GM18868 (cell line): ENCODE measurements at regions not wholly inside any gene's neighbourhood (a gene's known extent, or its start where the extent isn't known, plus 50 kb on each side); places are given as distances from the start of the nearest gene placed in this dataset.

Experiments
- ATAC-seq: cut with Tn5 transposase; IDR thresholded peaks from one replicate; pipeline ENCODE4 v1.9.1; 2021; ENCODE audit warnings: mild to moderate bottlenecking, moderate library complexity; ENCODE audit not compliant: unreplicated experiment

- no peak for ATAC-seq
These were observed 503.4 kb downstream of the PLXNA4 start for GRCh38 chr7:132072873-132073272.

DNA sequence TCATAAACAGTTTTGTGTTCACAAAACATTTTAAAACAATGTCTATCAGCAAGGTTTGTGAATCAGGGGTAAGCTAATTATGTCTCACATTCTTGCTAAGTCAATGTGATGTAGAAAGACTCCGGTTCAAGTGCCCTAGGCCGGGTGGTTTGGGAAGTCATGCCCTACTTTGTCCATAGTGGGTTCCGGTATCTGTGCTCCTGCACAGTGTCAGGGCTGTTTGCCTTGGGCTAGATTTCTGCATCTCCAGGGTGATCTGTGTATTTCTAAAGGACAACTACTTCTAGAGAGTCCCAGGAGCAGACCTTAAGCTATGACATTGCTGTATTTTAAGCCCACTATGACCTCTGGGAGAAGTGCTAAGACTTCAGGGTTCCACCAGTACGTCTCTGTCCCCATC lies 504.1 kb downstream of the PLXNA4 start:
- ATAC-seq, result no peak

DNA sequence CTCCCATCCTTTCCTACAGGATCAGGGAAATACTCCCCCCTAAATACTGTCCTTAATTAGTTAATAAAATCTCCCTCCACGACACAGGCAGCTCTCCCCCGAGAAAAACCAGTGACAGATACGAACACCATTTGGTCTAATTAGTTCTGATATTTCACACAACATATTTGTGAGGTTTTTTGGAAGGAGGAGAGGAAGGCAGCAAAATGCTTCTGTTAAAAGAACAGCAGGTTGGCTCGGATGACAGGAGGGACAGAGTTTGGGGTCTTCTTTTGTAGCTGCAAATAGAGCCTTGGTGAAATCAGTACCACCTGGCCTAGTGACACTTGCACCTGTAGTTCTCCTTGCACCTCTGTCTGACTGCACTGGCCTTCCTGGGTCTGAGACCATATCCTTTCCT lies 507.0 kb downstream of the PLXNA4 start:
- ATAC-seq, result no peak

- no peak for ATAC-seq
These were observed 509.5 kb downstream of the PLXNA4 start for GRCh38 chr7:132066761-132067171.

GRCh38 chr7:132065989-132066603 lies 509.7 kb upstream of the PODXL start:
- no peak for ATAC-seq

- ATAC-seq, result no peak
These were observed 509.0 kb upstream of the PODXL start for GRCh38 chr7:132065193-132065988.

DNA sequence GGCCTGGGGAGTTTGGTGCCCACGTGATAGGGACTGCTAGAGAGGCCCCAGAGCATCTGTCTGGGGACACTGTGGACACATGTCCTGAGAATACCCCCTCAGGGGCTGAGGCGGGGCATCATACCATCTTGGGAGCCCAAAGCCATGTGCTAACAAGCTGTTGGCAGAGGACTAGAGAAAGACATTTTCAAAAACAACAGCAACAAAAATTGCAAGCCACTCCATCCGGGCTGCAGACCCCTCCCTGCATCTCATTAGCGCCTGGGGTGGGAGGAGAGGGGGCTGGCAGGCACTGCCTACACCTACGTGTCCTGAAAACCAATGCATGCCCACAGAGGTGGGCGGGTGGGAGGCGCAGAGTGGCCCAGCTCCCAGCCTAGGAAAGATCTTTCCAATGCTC lies 507.4 kb upstream of the PODXL start:
- no peak for ATAC-seq

- ATAC-seq, result no peak
These were observed 505.5 kb upstream of the PODXL start for GRCh38 chr7:132061937-132062336.

DNA sequence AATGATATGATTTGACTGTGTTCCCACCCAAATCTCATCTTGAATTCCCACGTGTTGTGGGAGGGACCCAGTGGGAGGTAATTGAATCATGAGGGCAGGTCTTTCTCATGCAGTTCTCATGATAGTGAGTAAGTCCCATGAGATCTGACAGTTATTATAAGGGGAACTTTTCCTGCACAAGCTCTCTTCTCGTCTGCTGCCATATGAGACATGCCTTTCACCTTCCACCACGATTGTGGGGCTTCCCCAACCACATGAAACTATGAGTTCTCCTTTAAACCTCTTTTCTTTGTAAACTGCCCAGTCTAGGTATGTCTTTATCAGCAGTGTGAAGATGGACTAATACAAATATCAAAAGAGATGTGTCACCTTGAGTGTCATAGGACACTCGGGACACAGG lies 502.7 kb upstream of the PODXL start:
- ATAC-seq, result peak; percentile 91

- ATAC-seq, result no peak
These were observed 499.1 kb upstream of the PODXL start for GRCh38 chr7:132055336-132056120.

DNA sequence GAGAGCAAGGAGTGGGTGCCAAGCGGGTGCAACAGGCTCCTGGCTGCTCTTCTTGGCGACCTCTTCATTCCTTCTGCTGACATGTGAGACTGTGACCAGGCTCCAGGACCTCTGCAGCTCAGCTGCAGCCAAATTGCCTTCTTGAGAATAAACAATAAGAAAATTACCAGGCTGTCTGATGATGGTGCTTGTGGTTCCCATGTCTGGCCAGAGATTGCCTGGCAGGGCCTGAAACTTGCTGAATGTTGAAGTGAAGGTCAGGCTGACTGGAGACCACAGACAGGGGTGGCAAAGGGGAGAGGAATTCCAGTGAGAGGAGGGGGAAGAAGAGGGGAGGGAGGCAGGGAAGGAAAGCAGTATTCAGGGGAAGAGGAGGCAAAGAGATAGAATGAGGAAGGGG lies 497.4 kb upstream of the PODXL start:
- no peak for ATAC-seq

DNA sequence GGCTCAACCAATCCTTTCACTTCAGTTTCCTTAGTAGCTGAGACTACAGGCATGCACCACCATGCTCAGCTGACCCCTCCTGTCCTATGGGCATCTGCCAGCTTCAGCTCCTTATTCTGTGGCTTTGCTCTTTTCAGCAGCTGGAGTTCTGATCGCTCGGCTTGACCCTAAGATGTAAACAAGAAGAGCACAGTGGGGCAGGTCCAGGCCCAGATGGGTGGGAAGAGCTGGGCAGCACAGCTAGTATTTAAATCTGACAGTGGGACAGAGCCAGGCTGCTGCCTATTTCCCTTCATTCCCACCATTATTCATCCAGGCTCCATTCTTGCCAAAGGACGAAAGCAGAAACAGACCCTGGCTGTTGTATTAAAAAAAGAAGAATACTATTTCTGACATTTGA lies 494.9 kb upstream of the PODXL start:
- no peak for ATAC-seq

DNA sequence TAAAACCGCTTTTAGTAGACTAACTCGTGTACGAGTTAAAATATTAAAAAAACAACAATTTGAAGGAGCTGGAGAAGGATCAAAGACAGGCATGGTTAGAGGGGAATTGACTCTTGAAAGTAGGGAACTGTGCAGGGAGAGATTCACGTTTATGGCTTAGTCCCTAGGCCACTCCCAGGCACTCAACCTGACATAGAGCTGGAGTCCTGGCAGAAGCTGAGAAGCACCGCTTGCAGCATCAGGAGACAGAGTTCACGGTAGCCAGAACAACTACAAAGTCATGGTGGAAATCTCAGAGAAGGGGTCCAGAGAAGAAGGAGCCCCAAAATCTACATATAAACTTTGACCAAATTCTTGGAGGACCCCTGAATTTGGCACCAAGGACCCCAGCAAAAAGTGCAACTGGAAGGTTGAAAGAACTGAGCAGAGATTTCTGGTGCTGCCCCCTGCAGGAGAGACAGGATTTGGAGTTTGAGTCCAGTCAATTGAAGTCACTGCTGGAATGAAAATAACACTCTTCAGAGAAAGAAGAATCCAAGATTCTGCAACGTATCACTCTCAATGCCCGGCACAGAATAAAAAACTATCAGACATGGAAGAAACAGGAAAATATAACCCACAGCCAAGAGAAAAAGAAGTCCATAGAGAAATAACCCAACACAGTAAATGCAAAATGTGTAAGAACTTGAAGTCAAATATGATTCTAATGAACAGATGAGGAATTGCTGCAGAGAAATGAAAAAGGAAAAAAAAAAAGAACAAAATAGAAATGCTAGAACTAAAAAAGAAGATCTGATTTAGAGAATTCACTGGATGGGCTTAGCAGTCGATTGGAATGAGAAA lies 493.3 kb upstream of the PODXL start:
- no peak for ATAC-seq

DNA sequence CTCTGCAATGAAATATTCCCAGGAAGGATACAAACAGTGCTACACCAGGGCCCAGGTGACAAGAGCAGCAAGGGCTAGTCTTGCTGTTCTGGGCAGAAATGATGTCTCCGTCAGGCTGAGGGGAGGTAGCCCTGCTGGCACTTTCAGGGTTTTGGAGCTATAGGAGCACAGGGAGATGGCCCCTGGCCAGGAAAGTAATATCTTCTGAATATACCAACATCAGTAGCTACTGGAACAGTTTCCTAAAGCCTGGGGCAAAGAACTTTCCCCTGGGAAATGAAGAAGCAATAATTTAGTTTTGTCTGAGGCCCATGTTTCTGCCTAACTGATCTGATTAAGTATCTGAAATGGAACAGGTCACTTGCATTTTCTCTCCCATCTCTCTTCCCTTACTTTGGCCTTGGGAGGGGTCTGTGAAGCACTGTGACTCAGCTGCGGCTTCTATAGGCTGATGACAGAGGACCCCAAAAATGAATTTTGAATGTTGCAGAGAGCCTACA lies 489.1 kb upstream of the PODXL start:
- no peak for ATAC-seq

- ATAC-seq, result no peak
These were observed 488.6 kb upstream of the PODXL start for GRCh38 chr7:132045002-132045401.

DNA sequence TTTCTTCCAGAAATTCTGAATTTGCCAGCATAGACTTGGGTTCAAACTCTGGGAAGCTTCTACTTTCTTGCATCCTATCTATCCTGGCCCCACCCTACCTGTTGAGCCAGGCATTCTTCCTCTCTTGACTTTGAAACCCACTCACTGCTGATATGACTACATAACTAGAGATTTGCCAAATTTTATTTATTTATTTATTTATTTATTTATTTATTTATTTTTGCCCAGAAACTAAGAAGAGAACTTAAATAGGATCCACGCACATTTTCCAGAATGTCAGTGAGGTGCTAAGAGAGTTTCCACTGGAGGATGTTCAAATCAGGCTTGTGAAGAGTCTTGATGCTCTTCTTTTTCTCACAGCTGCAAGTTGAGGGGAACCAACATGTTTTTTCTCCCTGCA lies 487.8 kb upstream of the PODXL start:
- no peak for ATAC-seq

- no peak for ATAC-seq
These were observed 484.7 kb upstream of the PODXL start for GRCh38 chr7:132041108-132041507.

DNA sequence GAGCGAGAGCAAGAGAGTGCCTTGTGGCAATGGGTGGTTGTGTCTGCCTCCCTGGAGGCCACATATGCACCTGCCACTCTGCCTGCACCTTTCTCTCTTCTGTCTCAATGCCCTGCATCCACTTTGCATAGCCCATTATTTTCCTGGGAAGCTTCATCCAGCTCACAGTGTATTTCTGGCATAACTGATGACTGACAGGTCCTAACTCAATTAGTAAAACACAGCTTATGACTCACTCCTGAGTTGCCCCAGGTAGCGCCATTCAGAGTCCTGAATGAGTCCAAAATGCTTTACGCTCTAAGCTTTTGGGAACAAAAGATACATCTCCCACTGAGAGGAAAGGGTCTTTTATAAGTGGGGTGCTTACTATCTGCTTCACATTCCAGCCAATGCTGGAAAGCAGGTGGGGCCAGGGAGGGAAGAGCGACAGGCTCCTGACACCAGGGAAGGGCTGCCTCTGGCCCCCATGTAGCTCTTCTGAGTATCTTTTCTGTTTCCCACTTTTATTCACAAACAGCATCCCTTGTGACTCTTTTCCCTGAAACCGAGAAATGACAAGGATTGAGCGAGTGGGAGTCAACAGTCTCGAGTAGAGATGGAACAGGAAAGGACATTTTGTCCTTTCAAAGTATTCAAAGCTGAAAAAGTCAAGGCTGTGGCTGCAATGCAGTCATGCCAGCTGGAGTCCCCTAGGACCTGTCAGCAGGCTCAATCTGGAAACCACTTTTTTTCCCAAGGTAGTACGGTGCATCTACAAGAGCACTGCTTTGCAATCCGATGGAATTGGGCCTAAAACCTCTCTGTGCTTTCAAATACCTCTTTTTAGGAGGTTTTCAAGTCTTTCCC lies 479.3 kb upstream of the PODXL start:
- no peak for ATAC-seq

DNA sequence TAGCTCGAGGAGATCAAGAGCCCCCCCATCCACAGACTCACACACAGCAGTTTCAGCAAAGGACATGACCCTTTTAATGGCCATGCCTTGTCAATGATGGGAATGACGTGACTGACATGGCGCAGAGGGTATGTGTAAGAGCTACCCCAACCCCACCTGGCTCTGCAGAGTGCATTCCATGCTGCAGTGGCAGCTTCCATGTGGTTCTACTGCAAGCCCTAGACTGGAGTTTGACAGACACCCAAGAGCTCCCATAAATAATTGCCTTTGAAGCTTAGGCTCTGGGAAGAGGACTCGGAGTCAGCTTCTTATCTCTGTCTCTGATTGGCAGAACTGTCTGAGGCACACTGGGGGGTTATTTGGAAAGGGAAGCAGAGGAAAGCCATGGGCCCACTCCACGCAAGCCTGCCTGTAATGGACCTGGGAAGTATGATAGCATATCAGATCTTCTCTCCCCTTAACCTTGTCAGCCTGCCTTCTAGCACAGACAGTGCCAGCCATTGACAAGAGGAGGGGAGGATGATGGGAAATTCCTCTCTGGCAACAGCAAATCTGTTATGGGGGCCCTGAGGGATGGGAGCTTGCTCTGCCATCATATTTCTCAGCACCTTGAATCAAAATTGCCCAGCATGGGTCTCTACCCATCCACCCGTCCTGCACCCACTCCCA lies 478.5 kb upstream of the PODXL start:
- ATAC-seq, result no peak
